GM12891 (cell line): ENCODE measurements at regions not wholly inside any gene's neighbourhood (a gene's known extent, or its start where the extent isn't known, plus 50 kb on each side); places are given as distances from the start of the nearest gene placed in this dataset.

ENCODE experiments used
- POLR2A ChIP-seq: IDR thresholded peaks from 2 replicates; pipeline ENCODE4 v1.6.1; 2011; ENCODE audit warnings: low read depth, low read length, control low read depth
- POLR2AphosphoS5 ChIP-seq: IDR thresholded peaks from 2 replicates; pipeline ENCODE4 v1.6.1; 2011; ENCODE audit warnings: low read depth, low read length, control low read depth
- POU2F2 ChIP-seq: IDR thresholded peaks from 2 replicates; pipeline ENCODE4 v1.6.1; 2011; ENCODE audit warnings: low read depth, mild to moderate bottlenecking, control low read depth, low read length, moderate library complexity
- TAF1 ChIP-seq: IDR thresholded peaks from 2 replicates; pipeline ENCODE4 v1.6.1; 2011; ENCODE audit warnings: low read depth, low read length, control low read depth

GRCh38 chr10:26358071-26358470 lies 80.1 kb upstream of the APBB1IP start:
- TF ChIP-seq POLR2A (no peak), POU2F2 (no peak), TAF1 (no peak), POLR2AphosphoS5 (no peak)
